ENCODE measurements at regions not wholly inside any gene's neighbourhood (a gene's known extent, or its start where the extent isn't known, plus 50 kb on each side); places are given as distances from the start of the nearest gene placed in this dataset.

DNA sequence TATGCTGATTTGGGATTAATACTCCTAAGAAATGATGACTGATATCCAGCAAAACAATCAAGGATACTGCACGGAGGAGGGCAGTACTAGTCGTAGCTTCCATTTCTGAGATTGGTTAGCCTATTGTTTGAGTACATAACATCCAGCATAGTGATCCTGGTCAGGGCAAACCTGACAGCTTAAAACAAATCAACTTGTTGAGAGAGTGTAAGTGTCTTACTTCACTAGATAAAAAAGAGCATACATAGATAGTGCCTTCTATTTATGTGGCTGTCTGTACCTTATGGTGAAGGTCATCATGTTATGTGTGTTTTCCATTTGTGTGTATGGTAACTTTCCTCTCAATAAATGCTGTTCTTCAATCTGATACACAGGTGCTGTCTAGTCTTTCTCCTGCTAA, 228.4 kb downstream of the PTGER3 start:
- H3K79me2 ChIP-seq (ENCODE audit: low read depth), result no peaks in the 10 kb centered on the region
- TF ChIP-seq, protein P1, sequence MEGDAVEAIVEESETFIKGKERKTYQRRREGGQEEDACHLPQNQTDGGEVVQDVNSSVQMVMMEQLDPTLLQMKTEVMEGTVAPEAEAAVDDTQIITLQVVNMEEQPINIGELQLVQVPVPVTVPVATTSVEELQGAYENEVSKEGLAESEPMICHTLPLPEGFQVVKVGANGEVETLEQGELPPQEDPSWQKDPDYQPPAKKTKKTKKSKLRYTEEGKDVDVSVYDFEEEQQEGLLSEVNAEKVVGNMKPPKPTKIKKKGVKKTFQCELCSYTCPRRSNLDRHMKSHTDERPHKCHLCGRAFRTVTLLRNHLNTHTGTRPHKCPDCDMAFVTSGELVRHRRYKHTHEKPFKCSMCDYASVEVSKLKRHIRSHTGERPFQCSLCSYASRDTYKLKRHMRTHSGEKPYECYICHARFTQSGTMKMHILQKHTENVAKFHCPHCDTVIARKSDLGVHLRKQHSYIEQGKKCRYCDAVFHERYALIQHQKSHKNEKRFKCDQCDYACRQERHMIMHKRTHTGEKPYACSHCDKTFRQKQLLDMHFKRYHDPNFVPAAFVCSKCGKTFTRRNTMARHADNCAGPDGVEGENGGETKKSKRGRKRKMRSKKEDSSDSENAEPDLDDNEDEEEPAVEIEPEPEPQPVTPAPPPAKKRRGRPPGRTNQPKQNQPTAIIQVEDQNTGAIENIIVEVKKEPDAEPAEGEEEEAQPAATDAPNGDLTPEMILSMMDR (IDR thresholded peaks at IDR 0.05), result no peak
- no peak for TF ChIP-seq EZH2 (IDR thresholded peaks at IDR 0.05)
- TF ChIP-seq EZH2phosphoT487 (IDR thresholded peaks at IDR 0.05), result no peak
- no peak overlapping the region for H3K27ac ChIP-seq
- H3K9me3 ChIP-seq (ENCODE audit: low read depth), result no peaks in the 10 kb centered on the region
- no peak overlapping the region for H3K4me3 ChIP-seq
- no peaks in the 10 kb centered on the region for H3K36me3 ChIP-seq
- no peak overlapping the region for H3K27ac Mint-ChIP-seq
- no peaks in the 10 kb centered on the region for H4K20me1 ChIP-seq (ENCODE audit: low read depth)
- H3K9me3 Mint-ChIP-seq, result no peaks in the 10 kb centered on the region
- no peaks in the 10 kb centered on the region for H3K36me3 Mint-ChIP-seq
- H2AFZ ChIP-seq (replicated peaks), result no peak overlapping the region
- no peak for DNase-seq (ENCODE audit: low spot score)
- no peaks in the 10 kb centered on the region for H3K4me1 Mint-ChIP-seq
- H3K9ac ChIP-seq, result no peak overlapping the region
- no peaks in the 10 kb centered on the region for H3K4me1 ChIP-seq
- H3K4me2 ChIP-seq, result no peak overlapping the region
- H3F3A ChIP-seq (ENCODE audit: low read depth), result no peaks in the 10 kb centered on the region
- no peaks in the 10 kb centered on the region for H3K27me3 ChIP-seq
- no peak overlapping the region for H3K4me3 Mint-ChIP-seq
- no peaks in the 10 kb centered on the region for H3K27me3 Mint-ChIP-seq (ENCODE audit: insufficient read depth, low read depth)

DNA sequence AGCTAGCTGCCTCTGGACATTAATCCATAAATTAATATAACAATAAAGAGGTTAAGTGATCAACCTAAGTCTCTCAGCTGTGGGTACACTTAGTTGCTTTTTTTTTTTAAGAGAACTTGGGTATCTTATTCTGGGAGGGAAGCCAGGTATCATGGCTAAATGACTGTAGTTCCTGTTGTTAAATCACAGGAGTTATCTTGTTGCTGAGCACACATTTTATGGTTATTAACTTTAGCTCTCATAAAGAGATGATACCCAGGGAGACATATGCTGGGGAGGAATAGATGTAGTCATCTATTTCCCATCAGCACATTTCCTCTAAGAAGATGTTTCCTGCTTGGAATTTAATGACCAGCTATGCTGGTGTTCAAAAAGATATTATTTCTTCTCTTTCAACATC, 227.8 kb downstream of the PTGER3 start:
- Histone ChIP-seq H4K20me1 (ENCODE audit: low read depth) (no peaks in the 10 kb centered on the region), H3K79me2 (ENCODE audit: low read depth) (no peaks in the 10 kb centered on the region), H3K9me3 (ENCODE audit: low read depth) (no peaks in the 10 kb centered on the region), H3K4me1 (no peaks in the 10 kb centered on the region), H2AFZ (replicated peaks) (no peak overlapping the region), H3K4me3 (no peak overlapping the region), H3K9ac (no peak overlapping the region), H3K36me3 (no peaks in the 10 kb centered on the region), H3F3A (ENCODE audit: low read depth) (no peaks in the 10 kb centered on the region), H3K27ac (no peak overlapping the region), H3K4me2 (no peak overlapping the region), H3K27me3 (no peaks in the 10 kb centered on the region)
- H3K27ac Mint-ChIP-seq, result no peak overlapping the region
- no peaks in the 10 kb centered on the region for H3K27me3 Mint-ChIP-seq (ENCODE audit: insufficient read depth, low read depth)
- no peaks in the 10 kb centered on the region for H3K4me1 Mint-ChIP-seq
- no peak for DNase-seq (ENCODE audit: low spot score)
- no peak overlapping the region for H3K4me3 Mint-ChIP-seq
- H3K9me3 Mint-ChIP-seq, result no peaks in the 10 kb centered on the region
- H3K36me3 Mint-ChIP-seq, result no peaks in the 10 kb centered on the region
- TF ChIP-seq, protein P1 (IDR thresholded peaks at IDR 0.05), result no peak
- TF ChIP-seq EZH2phosphoT487 (IDR thresholded peaks at IDR 0.05) (no peak), EZH2 (IDR thresholded peaks at IDR 0.05) (no peak)

DNA sequence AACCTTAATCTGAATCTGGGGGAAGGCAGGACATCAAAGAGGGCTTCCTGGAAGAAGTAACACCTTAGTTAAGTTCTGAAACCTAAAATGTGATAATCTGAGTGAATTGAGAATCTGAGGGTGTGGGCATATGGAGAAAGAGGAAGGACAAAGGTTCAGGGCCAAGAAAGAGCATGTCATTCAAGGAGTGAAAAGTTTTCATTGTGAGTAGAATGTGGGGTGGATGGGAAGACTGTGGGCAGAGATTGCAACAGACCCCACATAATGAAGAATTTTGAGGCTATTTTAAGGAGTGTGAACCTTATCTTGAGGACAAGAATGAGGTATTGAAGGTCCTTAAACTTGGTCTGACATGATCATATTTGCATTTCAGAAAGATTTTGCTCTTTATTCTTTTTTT, 227.2 kb downstream of the PTGER3 start:
- H3K4me1 ChIP-seq, result no peaks in the 10 kb centered on the region
- H3K4me2 ChIP-seq, result no peak overlapping the region
- no peaks in the 10 kb centered on the region for H4K20me1 ChIP-seq (ENCODE audit: low read depth)
- no peak overlapping the region for H3K9ac ChIP-seq
- H3K36me3 ChIP-seq, result no peaks in the 10 kb centered on the region
- no peak overlapping the region for H2AFZ ChIP-seq (replicated peaks)
- Mint-ChIP-seq H3K27ac (no peak overlapping the region), H3K27me3 (ENCODE audit: insufficient read depth, low read depth) (no peaks in the 10 kb centered on the region), H3K36me3 (no peaks in the 10 kb centered on the region), H3K4me3 (no peak overlapping the region), H3K9me3 (no peaks in the 10 kb centered on the region), H3K4me1 (no peaks in the 10 kb centered on the region)
- H3K9me3 ChIP-seq (ENCODE audit: low read depth), result no peaks in the 10 kb centered on the region
- no peaks in the 10 kb centered on the region for H3K79me2 ChIP-seq (ENCODE audit: low read depth)
- H3F3A ChIP-seq (ENCODE audit: low read depth), result no peaks in the 10 kb centered on the region
- DNase-seq (ENCODE audit: low spot score), result no peak
- H3K27ac ChIP-seq, result no peak overlapping the region
- TF ChIP-seq EZH2 (IDR thresholded peaks at IDR 0.05) (no peak), EZH2phosphoT487 (IDR thresholded peaks at IDR 0.05) (no peak)
- TF ChIP-seq, protein P1 (IDR thresholded peaks at IDR 0.05), result no peak
- no peaks in the 10 kb centered on the region for H3K27me3 ChIP-seq
- no peak overlapping the region for H3K4me3 ChIP-seq

DNA sequence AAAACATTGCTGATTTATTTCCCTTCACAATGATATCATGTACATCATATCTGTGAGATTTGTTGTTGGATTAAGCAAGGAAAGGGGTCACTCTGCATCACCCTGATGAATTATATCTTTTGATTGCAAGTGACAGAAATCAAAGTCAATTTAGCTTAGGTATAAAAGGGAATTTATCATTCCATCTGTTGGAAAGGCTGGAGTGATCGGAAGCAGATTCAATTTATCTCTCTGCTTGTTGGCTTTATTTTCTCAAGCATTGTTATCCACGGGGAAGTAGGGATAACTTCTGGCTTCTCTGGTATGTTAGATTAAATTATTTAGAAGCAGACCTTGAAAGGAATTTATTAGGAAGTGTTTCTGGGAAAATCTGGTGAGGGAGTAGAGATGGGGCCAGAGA, 226.6 kb downstream of the PTGER3 start:
- Histone ChIP-seq H3K4me3 (no peak overlapping the region), H3K27ac (no peak overlapping the region), H2AFZ (replicated peaks) (no peak overlapping the region), H3K9ac (no peak overlapping the region), H3K9me3 (ENCODE audit: low read depth) (no peaks in the 10 kb centered on the region), H4K20me1 (ENCODE audit: low read depth) (no peaks in the 10 kb centered on the region), H3K27me3 (no peaks in the 10 kb centered on the region), H3K36me3 (no peaks in the 10 kb centered on the region), H3F3A (ENCODE audit: low read depth) (no peaks in the 10 kb centered on the region), H3K4me1 (no peaks in the 10 kb centered on the region), H3K79me2 (ENCODE audit: low read depth) (no peaks in the 10 kb centered on the region), H3K4me2 (no peak overlapping the region)
- Mint-ChIP-seq H3K27ac (no peak overlapping the region), H3K9me3 (no peaks in the 10 kb centered on the region), H3K4me1 (no peaks in the 10 kb centered on the region), H3K4me3 (no peak overlapping the region), H3K36me3 (no peaks in the 10 kb centered on the region), H3K27me3 (ENCODE audit: insufficient read depth, low read depth) (no peaks in the 10 kb centered on the region)
- TF ChIP-seq, protein P1 (IDR thresholded peaks at IDR 0.05), result no peak
- TF ChIP-seq EZH2 (IDR thresholded peaks at IDR 0.05), result no peak
- no peak for TF ChIP-seq EZH2phosphoT487 (IDR thresholded peaks at IDR 0.05)
- DNase-seq (ENCODE audit: low spot score), result no peak
